Stimulated activated CD4-positive, alpha-beta T cell treated with anti-CD3 and anti-CD28 coated beads, Interleukin-4, amount 100 ng/mL, for 1 hour (primary cell): ENCODE measurements at regions not wholly inside any gene's neighbourhood (a gene's known extent, or its start where the extent isn't known, plus 50 kb on each side); places are given as distances from the start of the nearest gene placed in this dataset.
"Not testable (repeated sequence)": the region's sequence is repeated elsewhere in the genome, so short reads cannot be mapped to it uniquely, and the experiment has no call there.

ENCODE experiments used
- DNase-seq: peaks from one replicate; pipeline ENCODE4 v3.0.0-alpha.2; 2020

- no peak for DNase-seq
Observed at GRCh38 chr6:13874191-13874549, 50.6 kb upstream of the RNF182 start.

- peak; percentile 79 for DNase-seq
Observed at GRCh38 chr6:13873288-13874190, 51.2 kb upstream of the RNF182 start.

GRCh38 chr6:13872681-13873080, 52.1 kb upstream of the RNF182 start:
- no peak for DNase-seq

- not testable (repeated sequence) for DNase-seq
Observed at GRCh38 chr6:13872006-13872405, 52.7 kb upstream of the RNF182 start.

- no peak for DNase-seq
Observed at GRCh38 chr6:13870214-13870830, 54.4 kb upstream of the RNF182 start.

- no peak for DNase-seq
Observed at GRCh38 chr6:13868236-13868635, 53.9 kb upstream of the MCUR1 start.

- no peak for DNase-seq
Observed at GRCh38 chr6:13866301-13866700, 51.9 kb upstream of the MCUR1 start.

- DNase-seq, result no peak
Observed at GRCh38 chr6:13865141-13865540, 50.8 kb upstream of the MCUR1 start.

- DNase-seq, result not testable (repeated sequence)
Observed at GRCh38 chr6:13864669-13865068, 50.3 kb upstream of the MCUR1 start.
